ENCODE measurements at regions not wholly inside any gene's neighbourhood (a gene's known extent, or its start where the extent isn't known, plus 50 kb on each side); places are given as distances from the start of the nearest gene placed in this dataset.

DNA sequence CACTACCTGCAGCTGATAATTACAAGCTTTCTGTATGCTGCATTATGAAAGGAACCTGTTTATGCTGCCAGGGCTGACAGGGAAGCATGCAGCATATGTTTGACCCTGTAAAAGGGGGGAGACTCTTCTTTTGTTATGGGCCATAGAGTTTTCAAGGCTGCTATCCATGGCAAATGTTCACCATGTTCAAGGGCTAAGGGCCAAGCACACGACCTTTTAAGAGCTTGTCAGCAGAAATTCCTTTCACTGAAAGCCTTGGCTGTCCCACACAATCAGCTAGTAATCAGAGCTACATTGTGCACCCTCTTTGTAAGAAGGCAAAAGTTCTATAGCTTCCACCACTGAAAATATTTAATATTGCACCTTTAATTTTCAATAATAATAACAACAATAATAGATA, 74.2 kb upstream of the MBIP start:
- no peak for TF ChIP-seq PHF5A (CRISPR knock-in tag; IDR thresholded peaks at IDR 0.05; ENCODE audit: low read depth, unreplicated experiment)
- TF ChIP-seq DPF2 (CRISPR knock-in tag; IDR thresholded peaks at IDR 0.05; ENCODE audit: borderline replicate concordance, low read depth), result no peak
- TF ChIP-seq, protein P1, sequence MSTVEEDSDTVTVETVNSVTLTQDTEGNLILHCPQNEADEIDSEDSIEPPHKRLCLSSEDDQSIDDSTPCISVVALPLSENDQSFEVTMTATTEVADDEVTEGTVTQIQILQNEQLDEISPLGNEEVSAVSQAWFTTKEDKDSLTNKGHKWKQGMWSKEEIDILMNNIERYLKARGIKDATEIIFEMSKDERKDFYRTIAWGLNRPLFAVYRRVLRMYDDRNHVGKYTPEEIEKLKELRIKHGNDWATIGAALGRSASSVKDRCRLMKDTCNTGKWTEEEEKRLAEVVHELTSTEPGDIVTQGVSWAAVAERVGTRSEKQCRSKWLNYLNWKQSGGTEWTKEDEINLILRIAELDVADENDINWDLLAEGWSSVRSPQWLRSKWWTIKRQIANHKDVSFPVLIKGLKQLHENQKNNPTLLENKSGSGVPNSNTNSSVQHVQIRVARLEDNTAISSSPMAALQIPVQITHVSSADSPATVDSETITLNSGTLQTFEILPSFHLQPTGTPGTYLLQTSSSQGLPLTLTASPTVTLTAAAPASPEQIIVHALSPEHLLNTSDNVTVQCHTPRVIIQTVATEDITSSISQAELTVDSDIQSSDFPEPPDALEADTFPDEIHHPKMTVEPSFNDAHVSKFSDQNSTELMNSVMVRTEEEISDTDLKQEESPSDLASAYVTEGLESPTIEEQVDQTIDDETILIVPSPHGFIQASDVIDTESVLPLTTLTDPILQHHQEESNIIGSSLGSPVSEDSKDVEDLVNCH (CRISPR knock-in tag; IDR thresholded peaks at IDR 0.05), result no peak
- no peak for TF ChIP-seq GABPB1 (CRISPR knock-in tag; IDR thresholded peaks at IDR 0.05)
- TF ChIP-seq, protein P2, sequence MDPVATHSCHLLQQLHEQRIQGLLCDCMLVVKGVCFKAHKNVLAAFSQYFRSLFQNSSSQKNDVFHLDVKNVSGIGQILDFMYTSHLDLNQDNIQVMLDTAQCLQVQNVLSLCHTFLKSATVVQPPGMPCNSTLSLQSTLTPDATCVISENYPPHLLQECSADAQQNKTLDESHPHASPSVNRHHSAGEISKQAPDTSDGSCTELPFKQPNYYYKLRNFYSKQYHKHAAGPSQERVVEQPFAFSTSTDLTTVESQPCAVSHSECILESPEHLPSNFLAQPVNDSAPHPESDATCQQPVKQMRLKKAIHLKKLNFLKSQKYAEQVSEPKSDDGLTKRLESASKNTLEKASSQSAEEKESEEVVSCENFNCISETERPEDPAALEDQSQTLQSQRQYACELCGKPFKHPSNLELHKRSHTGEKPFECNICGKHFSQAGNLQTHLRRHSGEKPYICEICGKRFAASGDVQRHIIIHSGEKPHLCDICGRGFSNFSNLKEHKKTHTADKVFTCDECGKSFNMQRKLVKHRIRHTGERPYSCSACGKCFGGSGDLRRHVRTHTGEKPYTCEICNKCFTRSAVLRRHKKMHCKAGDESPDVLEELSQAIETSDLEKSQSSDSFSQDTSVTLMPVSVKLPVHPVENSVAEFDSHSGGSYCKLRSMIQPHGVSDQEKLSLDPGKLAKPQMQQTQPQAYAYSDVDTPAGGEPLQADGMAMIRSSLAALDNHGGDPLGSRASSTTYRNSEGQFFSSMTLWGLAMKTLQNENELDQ (CRISPR knock-in tag; IDR thresholded peaks at IDR 0.05; ENCODE audit: borderline replicate concordance), result no peak
- TF ChIP-seq NR2C2 (CRISPR knock-in tag; IDR thresholded peaks at IDR 0.05; ENCODE audit: borderline replicate concordance), result no peak
- TF ChIP-seq RXRA (CRISPR knock-in tag; IDR thresholded peaks at IDR 0.05), result no peak
- TF ChIP-seq ZBTB1 (CRISPR knock-in tag; IDR thresholded peaks at IDR 0.05; ENCODE audit: borderline replicate concordance), result no peak
- TF ChIP-seq, protein P3, sequence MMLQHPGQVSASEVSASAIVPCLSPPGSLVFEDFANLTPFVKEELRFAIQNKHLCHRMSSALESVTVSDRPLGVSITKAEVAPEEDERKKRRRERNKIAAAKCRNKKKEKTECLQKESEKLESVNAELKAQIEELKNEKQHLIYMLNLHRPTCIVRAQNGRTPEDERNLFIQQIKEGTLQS (CRISPR knock-in tag; IDR thresholded peaks at IDR 0.05), result no peak
- TF ChIP-seq ZNF776 (CRISPR knock-in tag; IDR thresholded peaks at IDR 0.05), result no peak
- TF ChIP-seq, protein P4, sequence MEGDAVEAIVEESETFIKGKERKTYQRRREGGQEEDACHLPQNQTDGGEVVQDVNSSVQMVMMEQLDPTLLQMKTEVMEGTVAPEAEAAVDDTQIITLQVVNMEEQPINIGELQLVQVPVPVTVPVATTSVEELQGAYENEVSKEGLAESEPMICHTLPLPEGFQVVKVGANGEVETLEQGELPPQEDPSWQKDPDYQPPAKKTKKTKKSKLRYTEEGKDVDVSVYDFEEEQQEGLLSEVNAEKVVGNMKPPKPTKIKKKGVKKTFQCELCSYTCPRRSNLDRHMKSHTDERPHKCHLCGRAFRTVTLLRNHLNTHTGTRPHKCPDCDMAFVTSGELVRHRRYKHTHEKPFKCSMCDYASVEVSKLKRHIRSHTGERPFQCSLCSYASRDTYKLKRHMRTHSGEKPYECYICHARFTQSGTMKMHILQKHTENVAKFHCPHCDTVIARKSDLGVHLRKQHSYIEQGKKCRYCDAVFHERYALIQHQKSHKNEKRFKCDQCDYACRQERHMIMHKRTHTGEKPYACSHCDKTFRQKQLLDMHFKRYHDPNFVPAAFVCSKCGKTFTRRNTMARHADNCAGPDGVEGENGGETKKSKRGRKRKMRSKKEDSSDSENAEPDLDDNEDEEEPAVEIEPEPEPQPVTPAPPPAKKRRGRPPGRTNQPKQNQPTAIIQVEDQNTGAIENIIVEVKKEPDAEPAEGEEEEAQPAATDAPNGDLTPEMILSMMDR (CRISPR knock-in tag; IDR thresholded peaks at IDR 0.05), result no peak
- TF ChIP-seq SMC3 (IDR thresholded peaks at IDR 0.05; ENCODE audit: low read length), result no peak
- TF ChIP-seq KLF13 (CRISPR knock-in tag; IDR thresholded peaks at IDR 0.05), result no peak

All from HepG2 (cell line).